PC-3 (cell line): ENCODE measurements at regions not wholly inside any gene's neighbourhood (a gene's known extent, or its start where the extent isn't known, plus 50 kb on each side); places are given as distances from the start of the nearest gene placed in this dataset.

Experiments used
- EZH2 ChIP-seq: fragments of 300-600 bp; sonication (generic); IDR thresholded peaks from one replicate; pipeline ENCODE4 v1.6.1; 2017; ENCODE audit warnings: antibody characterized with exemption, mild to moderate bottlenecking, low read length; ENCODE audit not compliant: unreplicated experiment
- TF ChIP-seq, protein P1 (sequence below): fragments of 300-600 bp; sonication (generic); conservative IDR thresholded peaks from 2 replicates; pipeline ENCODE4 v1.5.1; 2017; ENCODE audit warnings: antibody characterized with exemption, low read depth, mild to moderate bottlenecking, low read length

- TF ChIP-seq, protein P1, sequence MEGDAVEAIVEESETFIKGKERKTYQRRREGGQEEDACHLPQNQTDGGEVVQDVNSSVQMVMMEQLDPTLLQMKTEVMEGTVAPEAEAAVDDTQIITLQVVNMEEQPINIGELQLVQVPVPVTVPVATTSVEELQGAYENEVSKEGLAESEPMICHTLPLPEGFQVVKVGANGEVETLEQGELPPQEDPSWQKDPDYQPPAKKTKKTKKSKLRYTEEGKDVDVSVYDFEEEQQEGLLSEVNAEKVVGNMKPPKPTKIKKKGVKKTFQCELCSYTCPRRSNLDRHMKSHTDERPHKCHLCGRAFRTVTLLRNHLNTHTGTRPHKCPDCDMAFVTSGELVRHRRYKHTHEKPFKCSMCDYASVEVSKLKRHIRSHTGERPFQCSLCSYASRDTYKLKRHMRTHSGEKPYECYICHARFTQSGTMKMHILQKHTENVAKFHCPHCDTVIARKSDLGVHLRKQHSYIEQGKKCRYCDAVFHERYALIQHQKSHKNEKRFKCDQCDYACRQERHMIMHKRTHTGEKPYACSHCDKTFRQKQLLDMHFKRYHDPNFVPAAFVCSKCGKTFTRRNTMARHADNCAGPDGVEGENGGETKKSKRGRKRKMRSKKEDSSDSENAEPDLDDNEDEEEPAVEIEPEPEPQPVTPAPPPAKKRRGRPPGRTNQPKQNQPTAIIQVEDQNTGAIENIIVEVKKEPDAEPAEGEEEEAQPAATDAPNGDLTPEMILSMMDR, result no peak
- TF ChIP-seq EZH2, result no peak
These were observed 1003.5 kb downstream of the SORCS3 start for GRCh38 chr10:105644559-105644958.
